DOHH2 (cell line): ENCODE measurements at regions not wholly inside any gene's neighbourhood (a gene's known extent, or its start where the extent isn't known, plus 50 kb on each side); places are given as distances from the start of the nearest gene placed in this dataset.

Experiments used
- H3F3A ChIP-seq: fragments of 200-600 bp; sonication (generic), shearing (Covaris generic); 2 replicates; pipeline ENCODE4 v1.6.0; 2016; ENCODE audit warnings: antibody characterized with exemption, mild to moderate bottlenecking; ENCODE audit not compliant: control insufficient read depth, insufficient read depth
- H3K27ac ChIP-seq: fragments of 200-600 bp; sonication (generic); 2 replicates; pipeline ENCODE4 v1.5.1; 2014; ENCODE audit warnings: low read depth, mild to moderate bottlenecking, low read length, moderate library complexity
- H3K27me3 ChIP-seq: fragments of 200-600 bp; sonication (generic); 2 replicates; pipeline ENCODE4 v1.6.1; 2014; ENCODE audit warnings: mild to moderate bottlenecking, low read length, mixed read lengths; ENCODE audit not compliant: control insufficient read depth
- H3K36me3 ChIP-seq: fragments of 200-600 bp; sonication (generic); 2 replicates; pipeline ENCODE4 v1.6.1; 2014; ENCODE audit warnings: mild to moderate bottlenecking, low read length, moderate library complexity, mixed read lengths; ENCODE audit not compliant: control insufficient read depth
- H3K4me1 ChIP-seq: fragments of 200-600 bp; sonication (generic); 2 replicates; pipeline ENCODE4 v1.6.1; 2014; ENCODE audit warnings: mild to moderate bottlenecking, low read length, mixed read lengths; ENCODE audit not compliant: control insufficient read depth
- H3K4me2 ChIP-seq: fragments of 200-600 bp; sonication (generic); 2 replicates; pipeline ENCODE4 v1.6.0; 2014; ENCODE audit warnings: mild to moderate bottlenecking, low read length, moderate library complexity
- H3K4me3 ChIP-seq: fragments of 200-600 bp; sonication (generic); 2 replicates; pipeline ENCODE4 v1.5.1; 2014; ENCODE audit warnings: mild to moderate bottlenecking, low read length, mixed read lengths
- H3K79me2 ChIP-seq: fragments of 200-600 bp; sonication (generic); 2 replicates; pipeline ENCODE4 v1.6.1; 2014; ENCODE audit warnings: mild to moderate bottlenecking, low read length, mixed read lengths; ENCODE audit not compliant: control insufficient read depth
- H3K9me2 ChIP-seq: fragments of 200-600 bp; sonication (generic); replicated peaks from 2 replicates; pipeline ENCODE4 v1.6.1; 2014; ENCODE audit warnings: mild to moderate bottlenecking, low read length, mixed read lengths; ENCODE audit not compliant: control insufficient read depth
- H3K9me3 ChIP-seq: fragments of 200-600 bp; sonication (generic); 2 replicates; pipeline ENCODE4 v1.6.1; 2014; ENCODE audit warnings: antibody characterized with exemption, low read length, mixed read lengths; ENCODE audit not compliant: control insufficient read depth, insufficient read depth
- H4K20me1 ChIP-seq: fragments of 200-600 bp; sonication (generic); 2 replicates; pipeline ENCODE4 v1.6.0; 2014; ENCODE audit warnings: low read depth, mild to moderate bottlenecking, antibody characterized with exemption, low read length, moderate library complexity; ENCODE audit not compliant: control insufficient read depth, insufficient read depth
- EZH2phosphoT487 ChIP-seq: fragments of 200-600 bp; sonication (generic); IDR thresholded peaks from 2 replicates; pipeline ENCODE4 v1.6.1; 2017; ENCODE audit warnings: borderline replicate concordance, mild to moderate bottlenecking, antibody characterized with exemption, low read length, moderate library complexity, mixed read lengths
- TF ChIP-seq, protein P1 (sequence below): fragments of 200-600 bp; sonication (generic); IDR thresholded peaks from one replicate; pipeline ENCODE4 v1.5.1; 2014; ENCODE audit warnings: antibody characterized with exemption, mild to moderate bottlenecking, low read depth, low read length; ENCODE audit not compliant: poor library complexity, severe bottlenecking

DNA sequence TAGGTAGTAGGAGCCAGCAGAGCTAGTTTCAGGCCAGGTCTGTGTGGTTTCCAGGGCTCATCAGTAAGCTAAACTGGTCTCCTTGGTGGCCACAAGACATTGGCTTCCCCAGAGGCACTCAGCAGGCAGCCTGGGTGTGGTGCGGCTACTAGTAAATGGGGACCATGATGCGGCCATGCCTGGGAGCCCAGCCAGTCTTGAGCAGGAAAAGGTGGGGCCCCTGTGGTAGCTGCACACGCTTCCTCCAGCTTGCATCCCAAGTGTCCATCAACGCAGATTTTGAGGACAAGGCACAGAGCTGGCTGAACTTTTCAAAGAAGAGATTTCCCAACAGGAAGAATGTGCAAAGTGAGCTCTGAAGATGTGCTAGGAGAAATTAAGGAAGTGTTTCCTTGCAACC is 107.4 kb upstream of the NAA20 start:
- H3K4me3 ChIP-seq = no peak overlapping the region
- no peaks in the 10 kb centered on the region for H3K9me3 ChIP-seq
- no peak for TF ChIP-seq EZH2phosphoT487
- TF ChIP-seq, protein P1, sequence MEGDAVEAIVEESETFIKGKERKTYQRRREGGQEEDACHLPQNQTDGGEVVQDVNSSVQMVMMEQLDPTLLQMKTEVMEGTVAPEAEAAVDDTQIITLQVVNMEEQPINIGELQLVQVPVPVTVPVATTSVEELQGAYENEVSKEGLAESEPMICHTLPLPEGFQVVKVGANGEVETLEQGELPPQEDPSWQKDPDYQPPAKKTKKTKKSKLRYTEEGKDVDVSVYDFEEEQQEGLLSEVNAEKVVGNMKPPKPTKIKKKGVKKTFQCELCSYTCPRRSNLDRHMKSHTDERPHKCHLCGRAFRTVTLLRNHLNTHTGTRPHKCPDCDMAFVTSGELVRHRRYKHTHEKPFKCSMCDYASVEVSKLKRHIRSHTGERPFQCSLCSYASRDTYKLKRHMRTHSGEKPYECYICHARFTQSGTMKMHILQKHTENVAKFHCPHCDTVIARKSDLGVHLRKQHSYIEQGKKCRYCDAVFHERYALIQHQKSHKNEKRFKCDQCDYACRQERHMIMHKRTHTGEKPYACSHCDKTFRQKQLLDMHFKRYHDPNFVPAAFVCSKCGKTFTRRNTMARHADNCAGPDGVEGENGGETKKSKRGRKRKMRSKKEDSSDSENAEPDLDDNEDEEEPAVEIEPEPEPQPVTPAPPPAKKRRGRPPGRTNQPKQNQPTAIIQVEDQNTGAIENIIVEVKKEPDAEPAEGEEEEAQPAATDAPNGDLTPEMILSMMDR = no peak
- no peak overlapping the region for H3K4me2 ChIP-seq
- H3K9me2 ChIP-seq = no peaks in the 10 kb centered on the region
- H3F3A ChIP-seq = no peaks in the 10 kb centered on the region
- H3K4me1 ChIP-seq = peaks cover 20% of the 10 kb centered on the region
- no peak overlapping the region for H3K27ac ChIP-seq
- no peaks in the 10 kb centered on the region for H3K36me3 ChIP-seq
- no peaks in the 10 kb centered on the region for H4K20me1 ChIP-seq
- peaks cover 14% of the 10 kb centered on the region for H3K27me3 ChIP-seq
- H3K79me2 ChIP-seq = no peaks in the 10 kb centered on the region

DNA sequence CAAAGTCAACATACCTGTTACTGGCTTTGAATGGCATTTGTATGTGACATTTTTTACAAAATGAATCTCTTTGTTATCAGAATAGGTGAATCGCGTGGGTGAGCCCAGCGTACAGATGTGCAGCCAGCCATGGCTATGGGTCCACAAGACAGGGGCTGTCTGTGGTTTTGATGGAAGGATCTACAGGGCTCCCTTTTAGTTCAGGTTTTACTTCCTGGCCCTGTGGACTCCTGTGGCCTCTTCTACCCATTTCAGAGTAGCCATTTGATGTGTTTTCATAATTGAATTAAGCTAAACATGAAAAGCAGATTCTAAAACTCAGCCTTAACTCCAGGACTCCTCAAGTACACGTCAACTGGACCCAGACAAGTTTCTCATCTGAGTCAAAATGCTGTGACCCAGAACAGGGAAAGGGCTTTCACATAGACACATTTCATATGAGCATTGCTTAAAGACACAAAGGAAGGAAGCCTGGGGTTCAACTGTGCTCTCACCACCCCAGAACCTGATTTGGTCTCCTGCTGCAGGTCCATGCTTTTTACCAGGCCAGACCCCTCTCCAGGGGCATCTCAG is 105.3 kb upstream of the NAA20 start:
- Histone ChIP-seq H3K4me3 (no peak overlapping the region), H3K79me2 (no peaks in the 10 kb centered on the region), H3K4me1 (peaks cover 22% of the 10 kb centered on the region), H3K36me3 (no peaks in the 10 kb centered on the region), H3K9me2 (no peaks in the 10 kb centered on the region), H3K4me2 (peak overlapping the region; percentile 11; the same call in 1 of the 2 replicates), H3K27me3 (peaks cover 20% of the 10 kb centered on the region), H3K9me3 (no peaks in the 10 kb centered on the region), H3K27ac (peak overlapping the region; percentile 49), H3F3A (no peaks in the 10 kb centered on the region), H4K20me1 (no peaks in the 10 kb centered on the region)
- TF ChIP-seq EZH2phosphoT487 = no peak
- TF ChIP-seq, protein P1 = no peak

DNA sequence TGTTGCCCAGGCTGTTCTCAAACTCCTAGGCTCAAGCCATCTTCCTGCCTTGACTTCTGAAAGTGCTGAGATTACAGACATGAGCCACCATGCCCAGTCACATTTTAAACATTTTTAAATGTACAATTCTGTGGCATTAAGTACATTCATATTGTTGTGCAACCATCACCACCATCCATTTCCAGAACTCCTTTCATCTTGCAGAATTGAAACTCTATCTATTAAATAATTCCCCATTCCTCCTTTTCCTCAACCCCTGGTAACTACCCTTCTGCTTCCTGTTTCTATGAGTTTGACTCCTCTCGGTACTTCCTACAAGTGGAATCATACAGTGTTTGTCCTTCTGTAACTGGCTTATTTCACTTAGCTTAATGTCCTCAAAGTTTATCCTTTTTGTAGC is 103.8 kb upstream of the NAA20 start:
- Histone ChIP-seq H4K20me1 (no peaks in the 10 kb centered on the region), H3F3A (no peaks in the 10 kb centered on the region), H3K27ac (peak overlapping the region; percentile 43), H3K4me3 (no peak overlapping the region), H3K27me3 (peaks cover 20% of the 10 kb centered on the region), H3K9me3 (no peaks in the 10 kb centered on the region), H3K4me2 (no peak overlapping the region), H3K79me2 (no peaks in the 10 kb centered on the region), H3K4me1 (peaks cover 27% of the 10 kb centered on the region), H3K9me2 (no peaks in the 10 kb centered on the region), H3K36me3 (no peaks in the 10 kb centered on the region)
- no peak for TF ChIP-seq EZH2phosphoT487
- TF ChIP-seq, protein P1 = no peak
